Activated CD8-positive, alpha-beta T cell treated with anti-CD3 and anti-CD28 coated beads for 36 hours (primary cell): ENCODE measurements at regions not wholly inside any gene's neighbourhood (a gene's known extent, or its start where the extent isn't known, plus 50 kb on each side); places are given as distances from the start of the nearest gene placed in this dataset.

Source experiments
- ATAC-seq: fragments of 200-7000 bp; cut with Tn5 transposase; one replicate; pipeline ENCODE4 v1.10.0; 2021; ENCODE audit warnings: mild to moderate bottlenecking, moderate library complexity
- CTCF ChIA-PET: fragments of 350-600 bp; sonication (Branson Sonifier 250); formaldehyde crosslinking; loops from one replicate; lab custom pipeline; 2021; ENCODE audit warnings: antibody characterized with exemption; lab: Charles Lee
- POLR2A ChIA-PET: fragments of 350-600 bp; sonication (Branson Sonifier 250); formaldehyde crosslinking; loops from one replicate; lab custom pipeline; 2021; ENCODE audit warnings: antibody characterized with exemption; lab: Charles Lee
- DNase-seq: peaks from one replicate; pipeline ENCODE4 v3.0.0-alpha.2; 2020
- H3K27ac Mint-ChIP-seq: one replicate; pipeline ENCODE4 v1.8.0; 2021; ENCODE audit warnings: mild to moderate bottlenecking, mixed read lengths
- H3K27me3 Mint-ChIP-seq: one replicate; pipeline ENCODE4 v1.8.0; 2021; ENCODE audit warnings: mixed read lengths
- H3K36me3 Mint-ChIP-seq: one replicate; pipeline ENCODE4 v1.8.0; 2021; ENCODE audit warnings: low read depth, mixed read lengths
- H3K4me1 Mint-ChIP-seq: one replicate; pipeline ENCODE4 v1.8.0; 2021; ENCODE audit warnings: low read depth, mixed read lengths
- H3K4me3 Mint-ChIP-seq: one replicate; pipeline ENCODE4 v1.8.0; 2021; ENCODE audit warnings: mild to moderate bottlenecking, moderate library complexity, mixed read lengths
- H3K9me3 Mint-ChIP-seq: one replicate; pipeline ENCODE4 v1.8.0; 2021; ENCODE audit warnings: mixed read lengths
- CTCF ChIP-seq: fragments of 200-600 bp; IDR thresholded peaks from one replicate; pipeline ENCODE4 v1.8.0; 2022; ENCODE audit warnings: antibody characterized with exemption, mild to moderate bottlenecking
- intact Hi-C: fragments of 100-400 bp; cut with micrococcal nuclease; formaldehyde crosslinking; loops from one replicate; pipeline ENCODE4 v1.10.0; 2022

GRCh38 chr19:31145007-31145406, 204.2 kb downstream of the TSHZ3 start:
- ATAC-seq = no peak
- no peak for TF ChIP-seq CTCF
- ChIA-PET CTCF (no interaction called here), POLR2A (no interaction called here)
- Mint-ChIP-seq H3K4me1 (no peaks in the 10 kb centered on the region), H3K27me3 (peaks cover under 1% of the 10 kb centered on the region), H3K36me3 (no peaks in the 10 kb centered on the region), H3K4me3 (no peak overlapping the region), H3K9me3 (no peaks in the 10 kb centered on the region), H3K27ac (no peak overlapping the region)
- DNase-seq = no peak
- intact Hi-C loops = no loop called here

GRCh38 chr19:31144075-31144870, 205.0 kb downstream of the TSHZ3 start:
- no peak overlapping the region for H3K4me3 Mint-ChIP-seq
- POLR2A ChIA-PET = no interaction called here
- no peak overlapping the region for H3K27ac Mint-ChIP-seq
- DNase-seq (no peak), ATAC-seq (no peak)
- TF ChIP-seq CTCF = no peak
- CTCF ChIA-PET = no interaction called here
- no peaks in the 10 kb centered on the region for H3K36me3 Mint-ChIP-seq
- no peaks in the 10 kb centered on the region for H3K9me3 Mint-ChIP-seq
- H3K4me1 Mint-ChIP-seq = no peaks in the 10 kb centered on the region
- H3K27me3 Mint-ChIP-seq = peaks cover 3% of the 10 kb centered on the region
- intact Hi-C loops = no loop called here

- no peaks in the 10 kb centered on the region for H3K36me3 Mint-ChIP-seq
- POLR2A ChIA-PET = no interaction called here
- no peak for ATAC-seq
These were observed 207.9 kb downstream of the TSHZ3 start for GRCh38 chr19:31141301-31141700.

GRCh38 chr19:31140717-31141116, 208.5 kb downstream of the TSHZ3 start:
- Mint-ChIP-seq H3K36me3 (no peaks in the 10 kb centered on the region), H3K27ac (no peak overlapping the region), H3K27me3 (peaks cover 4% of the 10 kb centered on the region), H3K4me1 (no peaks in the 10 kb centered on the region), H3K4me3 (no peak overlapping the region), H3K9me3 (no peaks in the 10 kb centered on the region)
- DNase-seq (no peak), ATAC-seq (no peak)
- CTCF ChIA-PET = no interaction called here
- POLR2A ChIA-PET = no interaction called here
- intact Hi-C loops = no loop called here
- TF ChIP-seq CTCF = no peak

More at GRCh38 chr19:31141301-31141700, 207.9 kb downstream of the TSHZ3 start:
- intact Hi-C loops = no loop called here
- Mint-ChIP-seq H3K4me3 (no peak overlapping the region), H3K9me3 (no peaks in the 10 kb centered on the region), H3K4me1 (no peaks in the 10 kb centered on the region), H3K27ac (no peak overlapping the region), H3K27me3 (peaks cover 3% of the 10 kb centered on the region)
- no peak for DNase-seq
- CTCF ChIA-PET = interaction anchor here (1.2 kb wide), 1 partner anchor 9 kb away, joined by 3 read pairs; no protein-coding TSS in a partner anchor
- no peak for TF ChIP-seq CTCF

GRCh38 chr19:31139871-31140505, 209.2 kb downstream of the TSHZ3 start:
- Mint-ChIP-seq H3K27me3 (peaks cover 5% of the 10 kb centered on the region), H3K9me3 (no peaks in the 10 kb centered on the region), H3K4me1 (no peaks in the 10 kb centered on the region), H3K27ac (no peak overlapping the region), H3K4me3 (no peak overlapping the region), H3K36me3 (no peaks in the 10 kb centered on the region)
- CTCF ChIA-PET = no interaction called here
- ATAC-seq (no peak), DNase-seq (no peak)
- TF ChIP-seq CTCF = no peak
- intact Hi-C loops = no loop called here
- POLR2A ChIA-PET = no interaction called here
